ENCODE measurements at regions not wholly inside any gene's neighbourhood (a gene's known extent, or its start where the extent isn't known, plus 50 kb on each side); places are given as distances from the start of the nearest gene placed in this dataset.
A peak's percentile ranks its signal among the peaks of the same experiment; 100 is the strongest.

- H3K27ac ChIP-seq, result no peak overlapping the region
- peak in 1 of 2 donors; percentile 29 for DNase-seq
- intact Hi-C loops (cut with DNase I; ENCODE audit: low total_unique reads), result no loop called here
Measured at GRCh38 chr10:3570855-3571266, 214.1 kb downstream of the KLF6 start.

GRCh38 chr10:3570131-3570729 lies 214.8 kb downstream of the KLF6 start:
- Histone ChIP-seq H3K4me1 (peaks cover 0 to 6% (median 0%) of the 10 kb centered on the region in 4 donors), H3K27me3 (no peaks in the 10 kb centered on the region), H3K27ac (peak overlapping the region in 1 of 5 donors; percentile 22), H3K9me3 (peaks cover 0 to 11% (median 5%) of the 10 kb centered on the region in 4 donors), H3K36me3 (no peaks in the 10 kb centered on the region), H3K4me3 (no peak overlapping the region)
- TF ChIP-seq POLR2AphosphoS5 (IDR thresholded peaks at IDR 0.05), result no peak
- TF ChIP-seq POLR2A (IDR thresholded peaks at IDR 0.05), result no peak
- no peak for TF ChIP-seq CTCF (IDR thresholded peaks at IDR 0.05)
- no peak for TF ChIP-seq EP300 (IDR thresholded peaks at IDR 0.05)
- WGBS, 5 donors, result 83 to 86% (median 85%) methylated on average over 12 to 13 of the region's 13 CpGs
- intact Hi-C loops (cut with DNase I; ENCODE audit: low total_unique reads), result no loop called here
- DNase-seq, result peak in 1 of 2 donors; percentile 22

More at GRCh38 chr10:3570855-3571266, 214.1 kb downstream of the KLF6 start:
- H3K4me3 ChIP-seq, result no peak overlapping the region
- H3K36me3 ChIP-seq, result no peaks in the 10 kb centered on the region
- H3K4me1 ChIP-seq, result peaks cover 0 to 6% (median 0%) of the 10 kb centered on the region in 4 donors
- 66 to 77% (median 72%) methylated on average over 9 of the region's 9 CpGs for WGBS, 5 donors
- peaks cover 0 to 7% (median 1%) of the 10 kb centered on the region in 4 donors for H3K9me3 ChIP-seq
- H3K27me3 ChIP-seq, result no peaks in the 10 kb centered on the region
- TF ChIP-seq EP300 (IDR thresholded peaks at IDR 0.05) (no peak), POLR2AphosphoS5 (IDR thresholded peaks at IDR 0.05) (no peak), CTCF (IDR thresholded peaks at IDR 0.05) (no peak), POLR2A (IDR thresholded peaks at IDR 0.05) (no peak)

GRCh38 chr10:3568983-3569382 lies 216.0 kb downstream of the KLF6 start:
- TF ChIP-seq POLR2AphosphoS5 (IDR thresholded peaks at IDR 0.05), result no peak
- Histone ChIP-seq H3K4me1 (peaks cover 0 to 6% (median 0%) of the 10 kb centered on the region in 4 donors), H3K27me3 (no peaks in the 10 kb centered on the region), H3K36me3 (no peaks in the 10 kb centered on the region), H3K9me3 (peaks cover 0 to 11% (median 5%) of the 10 kb centered on the region in 4 donors), H3K27ac (no peak overlapping the region), H3K4me3 (no peak overlapping the region)
- no peak for DNase-seq
- WGBS, 5 donors, result 67 to 84% (median 77%) methylated on average over 3 of the region's 3 CpGs
- intact Hi-C loops (cut with DNase I; ENCODE audit: low total_unique reads), result no loop called here

- TF ChIP-seq CTCF (IDR thresholded peaks at IDR 0.05) (no peak), POLR2A (IDR thresholded peaks at IDR 0.05) (no peak), POLR2AphosphoS5 (IDR thresholded peaks at IDR 0.05) (no peak), EP300 (IDR thresholded peaks at IDR 0.05) (no peak)
- Histone ChIP-seq H3K4me3 (no peak overlapping the region), H3K36me3 (no peaks in the 10 kb centered on the region), H3K4me1 (peaks cover 0 to 6% (median 0%) of the 10 kb centered on the region in 4 donors), H3K27ac (no peak overlapping the region), H3K9me3 (peaks cover 0 to 11% (median 5%) of the 10 kb centered on the region in 4 donors), H3K27me3 (no peaks in the 10 kb centered on the region)
- 75 to 85% (median 81%) methylated on average over 7 of the region's 7 CpGs for WGBS, 5 donors
- DNase-seq, result no peak
- intact Hi-C loops (cut with DNase I; ENCODE audit: low total_unique reads), result no loop called here
Measured at GRCh38 chr10:3568392-3568791, 216.6 kb downstream of the KLF6 start.

Data from stomach (tissue), 8 donors.